GM19025 (cell line): ENCODE measurements at regions not wholly inside any gene's neighbourhood (a gene's known extent, or its start where the extent isn't known, plus 50 kb on each side); places are given as distances from the start of the nearest gene placed in this dataset.
A peak's percentile ranks its signal among the peaks of the same experiment; 100 is the strongest.

Experiments
- ATAC-seq: cut with Tn5 transposase; IDR thresholded peaks from one replicate; pipeline ENCODE4 v1.9.1; 2021; ENCODE audit warnings: mild to moderate bottlenecking, low read depth, moderate library complexity; ENCODE audit not compliant: unreplicated experiment

GRCh38 chr2:34107811-34108210 lies 508.7 kb upstream of the FAM98A start:
- ATAC-seq: no peak

DNA sequence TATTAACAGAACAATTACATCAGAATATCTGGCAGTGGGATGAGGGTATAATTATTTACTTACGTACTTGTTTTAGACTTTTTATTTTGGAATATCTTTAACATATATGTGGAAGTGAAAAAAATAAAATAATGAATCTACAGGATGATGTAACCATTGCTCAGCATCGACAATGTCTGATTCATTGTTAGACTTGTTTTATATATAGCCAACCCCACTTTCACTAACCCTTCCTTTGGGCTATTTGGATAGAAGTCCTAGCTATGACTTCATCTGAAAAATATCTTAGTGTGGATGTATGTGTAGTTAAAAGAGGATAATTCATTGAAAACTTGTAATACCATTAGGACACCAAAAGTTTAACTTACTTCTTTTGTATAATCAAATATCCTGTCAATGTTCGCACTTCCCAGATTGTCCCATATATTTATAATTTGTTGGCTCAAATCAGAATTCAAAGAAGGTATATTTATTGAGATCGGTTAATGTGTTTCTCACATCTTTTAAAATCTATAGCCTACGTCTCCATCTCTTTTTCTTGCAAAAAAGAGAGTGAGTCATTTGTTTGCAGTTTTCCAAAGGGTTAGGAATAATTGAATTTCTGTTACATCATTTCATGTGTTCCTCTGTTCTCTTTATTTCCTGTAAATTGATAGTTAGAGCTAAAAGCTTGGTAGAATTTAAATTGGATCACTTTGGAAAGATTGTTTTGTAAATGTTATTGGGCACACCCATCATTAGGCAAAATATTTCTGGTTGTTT lies 506.1 kb upstream of the FAM98A start:
- no peak for ATAC-seq

DNA sequence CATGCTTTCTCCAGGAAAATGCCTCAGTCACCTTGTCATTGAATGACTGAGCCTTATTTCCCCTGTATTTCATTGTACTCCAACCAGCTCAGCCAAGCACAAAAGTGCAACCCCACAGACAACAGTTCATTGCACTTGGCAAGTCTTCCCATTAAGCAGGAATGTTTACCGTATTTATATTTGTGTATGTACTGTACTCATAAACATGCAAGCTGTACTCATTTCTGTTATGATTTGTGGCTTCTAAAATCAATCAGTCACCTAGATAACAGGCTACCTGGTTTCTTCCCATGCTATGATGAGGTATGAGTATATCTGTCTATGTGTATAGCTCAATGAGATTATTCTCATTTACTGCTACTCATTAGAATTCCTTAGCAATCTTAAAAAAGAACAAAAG lies 505.5 kb upstream of the FAM98A start:
- ATAC-seq: no peak

DNA sequence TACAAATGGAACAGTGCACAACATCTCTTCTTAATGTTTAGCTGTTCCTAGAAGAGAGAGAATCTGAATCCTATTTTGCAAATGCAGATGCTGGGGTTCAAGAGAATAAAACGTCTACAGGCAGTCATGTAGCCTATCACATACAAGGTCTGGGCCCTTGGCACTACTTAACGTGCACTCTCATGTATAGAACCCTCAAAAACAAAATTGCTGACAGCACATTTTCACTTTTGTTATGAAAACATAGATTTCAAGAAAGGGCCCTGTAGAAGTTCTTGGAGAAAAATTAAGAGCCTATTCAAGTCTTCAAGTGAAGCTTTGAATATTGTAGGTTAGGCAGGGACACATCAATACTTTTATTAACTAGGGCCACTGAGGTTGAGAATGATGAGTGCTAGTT lies 504.3 kb upstream of the FAM98A start:
- no peak for ATAC-seq

DNA sequence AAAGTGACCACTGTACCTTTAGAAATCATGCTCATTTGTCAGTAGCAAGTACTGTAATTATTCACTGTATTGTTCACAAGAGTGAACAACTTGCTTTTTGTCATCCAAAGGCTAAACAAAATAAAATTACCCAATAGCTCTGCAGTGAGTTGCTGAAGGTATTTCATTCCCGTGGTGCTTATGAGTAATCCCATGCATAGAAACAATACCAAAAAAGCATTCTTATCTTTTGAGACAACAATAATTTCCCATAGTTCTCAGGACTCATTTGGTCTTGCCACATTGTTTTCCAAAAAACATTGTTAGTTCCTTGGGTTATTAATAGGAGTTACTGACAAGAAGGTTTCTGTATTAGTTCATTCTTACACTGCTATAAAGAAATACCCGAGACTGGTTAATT lies 503.2 kb upstream of the FAM98A start:
- no peak for ATAC-seq

DNA sequence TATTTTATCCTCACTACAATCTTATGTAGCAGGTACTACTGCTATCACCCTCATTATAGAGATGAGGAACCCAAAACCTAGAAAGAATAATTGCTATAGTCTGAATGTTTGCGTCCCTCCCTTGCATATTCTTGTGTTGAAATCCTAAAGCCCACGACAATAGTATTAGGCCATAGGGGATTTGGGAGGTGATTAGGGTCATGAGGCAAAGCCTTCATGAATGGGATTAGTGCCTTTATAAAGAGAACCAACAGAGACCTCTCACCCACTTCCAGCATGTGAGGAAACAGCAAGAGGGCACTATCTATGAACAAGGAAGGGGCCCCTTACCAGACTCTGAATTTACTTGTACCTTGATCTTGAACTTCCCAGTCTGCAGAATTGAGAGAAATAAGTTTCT lies 500.3 kb upstream of the FAM98A start:
- ATAC-seq: no peak

GRCh38 chr2:34098256-34098655 lies 499.2 kb upstream of the FAM98A start:
- no peak for ATAC-seq

- peak; percentile 57 for ATAC-seq
These were observed 497.6 kb upstream of the FAM98A start for GRCh38 chr2:34096562-34097171.

GRCh38 chr2:34093790-34094189 lies 494.7 kb upstream of the FAM98A start:
- no peak for ATAC-seq

DNA sequence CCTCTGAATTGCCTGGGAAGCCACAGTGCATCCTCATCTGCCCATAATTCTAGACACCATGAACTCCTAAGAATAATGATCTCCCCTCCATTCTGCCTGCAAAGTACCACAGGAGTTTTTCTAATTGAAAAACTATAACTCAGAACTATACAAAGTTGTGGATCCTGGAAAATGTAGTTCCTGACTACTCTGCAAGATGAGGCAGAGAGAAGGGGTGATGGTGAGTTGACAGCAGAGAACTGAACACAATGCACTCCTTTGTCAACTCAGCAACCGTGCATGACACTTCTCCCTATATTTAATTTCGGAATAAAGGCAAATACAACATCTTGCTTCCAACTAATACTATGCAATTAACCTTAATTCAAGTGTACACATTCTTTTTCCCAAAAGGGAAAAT lies 471.1 kb upstream of the FAM98A start:
- no peak for ATAC-seq

- ATAC-seq: no peak
These were observed 470.5 kb upstream of the FAM98A start for GRCh38 chr2:34069604-34070003.

GRCh38 chr2:34050413-34050812 lies 451.3 kb upstream of the FAM98A start:
- no peak for ATAC-seq

DNA sequence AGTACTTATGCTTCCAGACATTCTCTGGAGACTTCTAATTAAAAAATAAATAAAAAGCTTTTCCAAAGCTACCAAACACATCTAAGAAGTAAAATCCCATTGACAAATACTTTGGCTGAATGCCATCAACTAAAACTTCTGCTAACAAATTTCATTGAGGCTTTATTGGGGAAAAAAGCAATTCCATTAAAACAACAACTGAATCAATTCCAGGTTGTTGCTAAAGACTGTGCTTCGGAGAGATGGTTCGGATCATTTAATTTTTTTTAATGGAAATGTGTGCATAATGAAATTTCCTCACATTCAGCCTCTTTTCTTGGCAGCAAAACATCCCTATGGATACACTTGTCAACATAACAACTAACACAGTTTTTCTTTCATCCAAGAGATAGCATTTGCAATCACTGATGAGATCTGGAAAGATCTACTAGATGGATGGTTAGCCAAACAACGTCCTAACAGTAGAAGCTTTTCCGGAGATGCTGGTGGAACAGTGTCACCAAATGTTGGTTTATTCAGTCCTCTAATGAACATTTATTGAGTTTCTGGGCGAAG lies 446.1 kb upstream of the FAM98A start:
- ATAC-seq: no peak

DNA sequence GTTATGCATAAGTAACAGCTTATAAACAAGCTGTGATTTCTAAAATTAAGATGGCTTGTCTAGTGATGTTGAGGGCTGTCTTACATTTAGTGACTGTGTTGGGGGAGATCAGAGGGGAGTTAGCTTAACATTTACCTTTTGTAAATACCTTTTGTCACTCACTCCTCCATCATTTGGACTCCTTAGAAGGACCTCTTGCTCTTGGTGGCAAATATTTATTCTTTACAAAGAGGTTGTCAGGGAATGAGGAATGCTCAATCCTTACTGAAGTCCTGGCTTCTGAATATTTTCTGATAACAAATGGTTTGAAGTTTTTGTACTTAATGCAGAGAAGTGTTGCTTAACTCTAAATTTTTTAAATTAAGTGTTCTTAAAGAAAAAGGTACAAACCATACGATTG lies 438.8 kb upstream of the FAM98A start:
- ATAC-seq: no peak

- ATAC-seq: no peak
These were observed 438.1 kb upstream of the FAM98A start for GRCh38 chr2:34037157-34037556.

GRCh38 chr2:34031097-34031496 lies 432.0 kb upstream of the FAM98A start:
- ATAC-seq: no peak

GRCh38 chr2:34030273-34030672 lies 431.2 kb upstream of the FAM98A start:
- ATAC-seq: no peak

DNA sequence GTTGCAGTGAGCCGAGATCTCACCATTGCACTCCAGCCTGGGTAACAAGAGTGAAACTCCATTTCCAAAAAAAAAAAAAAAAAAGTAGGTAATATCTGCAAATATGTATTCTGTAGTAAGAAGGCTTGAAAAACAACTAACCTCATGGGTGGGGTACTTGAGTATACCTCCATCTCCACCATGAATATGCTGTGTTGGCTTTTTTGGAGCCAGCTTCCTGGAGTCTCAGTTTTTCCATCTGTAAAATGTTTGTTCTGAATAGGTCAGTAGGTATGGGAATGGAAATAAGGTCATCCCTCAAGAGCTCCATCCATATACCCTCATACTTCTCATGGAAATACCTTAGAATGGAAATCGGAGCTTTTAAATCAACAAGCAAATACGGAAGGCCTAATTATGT lies 430.0 kb upstream of the FAM98A start:
- no peak for ATAC-seq

DNA sequence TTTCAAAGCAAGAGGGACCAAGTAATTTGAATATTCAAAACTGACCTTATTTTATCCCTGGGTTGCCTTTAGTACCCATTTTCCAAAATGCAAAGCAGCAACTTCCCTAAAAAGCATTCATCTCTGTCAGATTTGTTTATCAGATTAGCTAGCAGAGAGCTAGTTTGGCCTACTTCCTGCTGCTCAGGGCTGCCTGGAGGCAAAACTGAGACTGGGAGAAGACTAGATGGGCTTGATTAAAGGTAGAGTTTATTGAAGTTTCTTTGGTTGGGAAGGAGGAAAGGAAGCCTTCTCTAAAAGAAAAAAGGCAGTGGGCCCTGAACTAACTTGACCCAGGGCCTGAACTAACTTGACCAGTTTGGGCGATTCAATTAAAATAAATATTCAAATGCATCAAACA lies 426.1 kb upstream of the FAM98A start:
- ATAC-seq: no peak

DNA sequence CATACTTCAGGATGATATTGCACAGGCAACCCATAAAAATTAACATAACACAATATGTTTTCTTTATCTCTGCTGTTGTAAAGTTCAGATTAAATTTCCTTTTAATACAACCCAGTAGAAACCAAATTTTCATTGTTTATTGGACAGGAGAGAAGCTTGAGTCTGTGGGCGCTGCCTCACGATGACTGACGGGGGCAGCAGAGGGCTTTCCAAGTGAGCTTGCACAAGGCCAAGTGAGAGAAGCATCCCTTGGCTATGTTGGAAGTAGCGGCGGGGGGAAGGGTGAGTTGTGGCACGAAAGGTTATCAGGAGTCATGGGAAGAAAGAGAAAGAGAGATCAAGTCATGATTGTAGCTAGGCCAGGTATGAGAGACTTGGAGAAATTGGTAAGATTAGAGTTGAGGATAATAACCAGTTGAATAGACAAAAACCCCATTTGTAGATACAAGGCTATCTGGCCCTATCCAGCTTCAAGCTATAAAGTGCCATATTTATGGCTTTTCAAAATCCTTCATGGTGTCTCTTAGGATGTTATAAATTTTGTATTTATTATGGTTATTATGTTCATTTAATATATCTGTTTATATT lies 413.7 kb upstream of the FAM98A start:
- ATAC-seq: peak; percentile 63

- no peak for ATAC-seq
These were observed 412.6 kb upstream of the FAM98A start for GRCh38 chr2:34011684-34012083.

DNA sequence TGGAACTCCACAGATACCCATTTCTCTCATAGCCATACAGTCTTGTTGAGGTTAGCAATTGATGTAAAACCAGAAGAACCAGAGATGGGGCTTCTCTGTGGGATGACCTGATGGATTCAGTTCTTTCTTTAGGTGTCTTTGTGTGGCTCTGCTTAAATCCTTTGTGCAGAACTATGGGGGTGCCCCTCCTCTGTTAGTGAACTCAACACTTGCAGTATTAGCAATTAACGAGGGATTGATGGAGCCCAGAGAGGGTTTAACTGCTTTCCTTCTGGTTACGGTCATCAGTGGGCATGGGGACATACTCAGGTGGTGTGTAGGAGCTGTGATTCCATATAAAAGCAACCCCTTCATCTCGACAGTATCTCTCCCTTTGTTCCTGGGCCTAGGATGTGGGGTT lies 406.8 kb upstream of the FAM98A start:
- no peak for ATAC-seq
